DND-41 (cell line): ENCODE measurements at regions not wholly inside any gene's neighbourhood (a gene's known extent, or its start where the extent isn't known, plus 50 kb on each side); places are given as distances from the start of the nearest gene placed in this dataset.

Experiments used
- EZH2 ChIP-seq: IDR thresholded peaks from 3 replicates; pipeline ENCODE4 v1.6.1; 2012; ENCODE audit warnings: borderline replicate concordance, low read depth, mild to moderate bottlenecking, moderate library complexity, low read length, inconsistent platforms; ENCODE audit not compliant: severe bottlenecking
- TF ChIP-seq, protein P1 (sequence below): IDR thresholded peaks from 2 replicates; pipeline ENCODE4 v1.5.1; 2012; ENCODE audit warnings: borderline replicate concordance, low read length, moderate library complexity, mild to moderate bottlenecking; ENCODE audit not compliant: poor library complexity, severe bottlenecking; ENCODE audit errors: extremely low read depth

GRCh38 chr2:150876251-150876950, 385.3 kb downstream of the RBM43 start:
- TF ChIP-seq, protein P1, sequence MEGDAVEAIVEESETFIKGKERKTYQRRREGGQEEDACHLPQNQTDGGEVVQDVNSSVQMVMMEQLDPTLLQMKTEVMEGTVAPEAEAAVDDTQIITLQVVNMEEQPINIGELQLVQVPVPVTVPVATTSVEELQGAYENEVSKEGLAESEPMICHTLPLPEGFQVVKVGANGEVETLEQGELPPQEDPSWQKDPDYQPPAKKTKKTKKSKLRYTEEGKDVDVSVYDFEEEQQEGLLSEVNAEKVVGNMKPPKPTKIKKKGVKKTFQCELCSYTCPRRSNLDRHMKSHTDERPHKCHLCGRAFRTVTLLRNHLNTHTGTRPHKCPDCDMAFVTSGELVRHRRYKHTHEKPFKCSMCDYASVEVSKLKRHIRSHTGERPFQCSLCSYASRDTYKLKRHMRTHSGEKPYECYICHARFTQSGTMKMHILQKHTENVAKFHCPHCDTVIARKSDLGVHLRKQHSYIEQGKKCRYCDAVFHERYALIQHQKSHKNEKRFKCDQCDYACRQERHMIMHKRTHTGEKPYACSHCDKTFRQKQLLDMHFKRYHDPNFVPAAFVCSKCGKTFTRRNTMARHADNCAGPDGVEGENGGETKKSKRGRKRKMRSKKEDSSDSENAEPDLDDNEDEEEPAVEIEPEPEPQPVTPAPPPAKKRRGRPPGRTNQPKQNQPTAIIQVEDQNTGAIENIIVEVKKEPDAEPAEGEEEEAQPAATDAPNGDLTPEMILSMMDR, result no peak
- TF ChIP-seq EZH2, result no peak
